GM12892 (cell line): ENCODE measurements at regions not wholly inside any gene's neighbourhood (a gene's known extent, or its start where the extent isn't known, plus 50 kb on each side); places are given as distances from the start of the nearest gene placed in this dataset.

Experiments
- POLR2AphosphoS5 ChIP-seq: IDR thresholded peaks from 2 replicates; pipeline ENCODE4 v1.6.1; 2011; ENCODE audit warnings: low read depth, low read length, control low read depth
- TAF1 ChIP-seq: IDR thresholded peaks from 2 replicates; pipeline ENCODE4 v1.6.1; 2011; ENCODE audit warnings: low read depth, mild to moderate bottlenecking, control low read depth, low read length, borderline replicate concordance

DNA sequence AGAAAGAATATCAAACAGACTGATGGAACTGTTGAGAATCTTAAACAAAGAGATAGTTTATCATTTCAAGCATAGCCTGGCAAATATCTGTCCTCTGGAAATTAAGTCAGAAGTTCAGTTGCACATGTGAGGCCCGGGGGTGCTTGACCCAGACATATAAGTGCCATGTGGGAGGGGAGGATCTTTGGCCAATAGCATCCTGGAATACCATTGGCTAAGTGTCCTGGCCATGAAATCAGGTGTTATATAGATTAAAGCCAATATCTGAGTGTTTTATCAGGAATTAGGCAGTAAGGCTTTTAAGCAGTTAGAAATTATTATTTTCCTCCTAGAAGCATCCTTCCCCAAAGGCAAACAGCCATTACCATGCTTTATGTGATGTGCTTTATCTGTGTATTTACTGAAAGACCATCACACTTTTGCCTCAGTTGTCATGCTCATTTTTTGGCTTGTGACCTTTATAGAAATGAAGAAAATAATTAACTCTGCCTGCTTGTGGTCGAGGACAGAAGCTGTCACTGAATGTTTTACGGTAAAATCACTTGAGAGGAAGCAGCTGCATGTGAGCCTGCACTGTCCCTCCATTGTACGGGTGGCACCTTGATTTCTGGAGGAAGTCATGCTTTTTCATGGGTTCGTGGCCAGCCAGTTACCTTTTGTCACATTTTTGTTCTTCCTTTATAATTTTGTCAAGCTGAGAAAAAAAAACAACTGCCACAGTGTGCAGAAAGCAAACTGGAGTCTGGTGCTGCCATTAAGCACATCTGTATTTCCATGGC, 259.9 kb upstream of the FMN2 start:
- TF ChIP-seq TAF1 (no peak), POLR2AphosphoS5 (no peak)
